ENCODE measurements at regions not wholly inside any gene's neighbourhood (a gene's known extent, or its start where the extent isn't known, plus 50 kb on each side); places are given as distances from the start of the nearest gene placed in this dataset.
"Not testable (repeated sequence)": the region's sequence is repeated elsewhere in the genome, so short reads cannot be mapped to it uniquely, and the experiment has no call there.

GRCh38 chr18:1094409-1094808, 189.7 kb downstream of the ADCYAP1 start:
- FAIRE-seq (no peak), DNase-seq (ENCODE audit: insufficient read length, low spot score) (no peak)

GRCh38 chr18:1097991-1098735, 193.5 kb downstream of the ADCYAP1 start:
- not testable (repeated sequence) for FAIRE-seq

More at GRCh38 chr18:1094409-1094808, 189.7 kb downstream of the ADCYAP1 start:
- TF ChIP-seq POLR2A (IDR thresholded peaks at IDR 0.05; ENCODE audit: low read depth, low read length) (no peak), TAF1 (IDR thresholded peaks at IDR 0.05; ENCODE audit: low read depth, low read length) (no peak), PAX5 (IDR thresholded peaks at IDR 0.05; ENCODE audit: insufficient read depth, low read length, severe bottlenecking) (no peak), SPI1 (IDR thresholded peaks at IDR 0.05; ENCODE audit: low read depth, low read length) (no peak), POU2F2 (IDR thresholded peaks at IDR 0.05; ENCODE audit: low read depth, low read length) (no peak)

GRCh38 chr18:1102848-1103247, 198.2 kb downstream of the ADCYAP1 start:
- FAIRE-seq = no peak
- TF ChIP-seq POLR2A (IDR thresholded peaks at IDR 0.05; ENCODE audit: low read depth, low read length) (no peak), PAX5 (IDR thresholded peaks at IDR 0.05; ENCODE audit: insufficient read depth, low read length, severe bottlenecking) (no peak), POU2F2 (IDR thresholded peaks at IDR 0.05; ENCODE audit: low read depth, low read length) (no peak), SPI1 (IDR thresholded peaks at IDR 0.05; ENCODE audit: low read depth, low read length) (no peak), TAF1 (IDR thresholded peaks at IDR 0.05; ENCODE audit: low read depth, low read length) (no peak), POLR2AphosphoS5 (IDR thresholded peaks at IDR 0.05; ENCODE audit: low read depth, low read length) (no peak)

More at GRCh38 chr18:1097991-1098735, 193.5 kb downstream of the ADCYAP1 start:
- not testable (repeated sequence) for DNase-seq (ENCODE audit: insufficient read length, low spot score)

GRCh38 chr18:1103537-1103936, 198.9 kb downstream of the ADCYAP1 start:
- no peak for TF ChIP-seq POLR2AphosphoS5 (IDR thresholded peaks at IDR 0.05; ENCODE audit: low read depth, low read length)
- no peak for TF ChIP-seq SPI1 (IDR thresholded peaks at IDR 0.05; ENCODE audit: low read depth, low read length)
- no peak for TF ChIP-seq POLR2A (IDR thresholded peaks at IDR 0.05; ENCODE audit: low read depth, low read length)
- no peak for TF ChIP-seq POU2F2 (IDR thresholded peaks at IDR 0.05; ENCODE audit: low read depth, low read length)
- TF ChIP-seq TAF1 (IDR thresholded peaks at IDR 0.05; ENCODE audit: low read depth, low read length) = no peak
- TF ChIP-seq PAX5 (IDR thresholded peaks at IDR 0.05; ENCODE audit: insufficient read depth, low read length, severe bottlenecking) = no peak
- DNase-seq (ENCODE audit: insufficient read length, low spot score) (no peak), FAIRE-seq (no peak)

More at GRCh38 chr18:1102848-1103247, 198.2 kb downstream of the ADCYAP1 start:
- no peak for DNase-seq (ENCODE audit: insufficient read length, low spot score)

DNA sequence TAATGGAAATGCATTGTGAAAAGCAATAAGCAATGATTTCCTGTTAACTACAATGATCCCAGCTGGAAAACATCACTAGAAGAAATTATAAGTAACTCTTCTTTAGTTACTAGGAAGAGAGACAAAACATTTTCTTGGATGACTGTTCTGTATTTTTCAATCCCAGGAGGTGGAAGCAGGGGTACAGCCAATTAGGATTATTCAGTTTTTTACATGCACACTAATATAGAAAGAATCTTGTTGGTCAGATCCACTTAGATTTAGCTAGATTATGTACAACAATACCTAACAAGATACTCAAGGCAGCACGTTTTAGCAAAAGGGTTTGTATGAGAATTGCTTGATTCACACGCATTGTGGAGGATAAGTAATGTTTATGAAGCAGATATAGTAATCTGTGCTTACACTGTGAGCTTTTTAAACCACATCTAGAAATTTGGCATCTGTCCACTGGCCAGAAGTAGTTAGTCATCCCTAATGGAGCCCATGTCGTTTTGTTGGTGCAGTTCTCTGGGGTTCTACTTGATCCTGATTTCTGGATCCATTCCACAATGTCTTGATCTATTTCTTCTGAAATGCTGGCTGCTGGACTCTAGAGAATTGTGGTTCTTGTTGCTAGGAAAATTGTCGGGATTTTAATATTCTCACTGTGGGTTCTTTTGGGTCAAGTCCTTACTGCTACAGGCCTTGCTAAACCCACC, 199.7 kb downstream of the ADCYAP1 start:
- FAIRE-seq = no peak
- DNase-seq (ENCODE audit: insufficient read length, low spot score) = no peak
- TF ChIP-seq POU2F2 (IDR thresholded peaks at IDR 0.05; ENCODE audit: low read depth, low read length) = no peak
- TF ChIP-seq SPI1 (IDR thresholded peaks at IDR 0.05; ENCODE audit: low read depth, low read length) = no peak
- no peak for TF ChIP-seq POLR2AphosphoS5 (IDR thresholded peaks at IDR 0.05; ENCODE audit: low read depth, low read length)
- no peak for TF ChIP-seq TAF1 (IDR thresholded peaks at IDR 0.05; ENCODE audit: low read depth, low read length)
- no peak for TF ChIP-seq POLR2A (IDR thresholded peaks at IDR 0.05; ENCODE audit: low read depth, low read length)
- no peak for TF ChIP-seq PAX5 (IDR thresholded peaks at IDR 0.05; ENCODE audit: insufficient read depth, low read length, severe bottlenecking)

DNA sequence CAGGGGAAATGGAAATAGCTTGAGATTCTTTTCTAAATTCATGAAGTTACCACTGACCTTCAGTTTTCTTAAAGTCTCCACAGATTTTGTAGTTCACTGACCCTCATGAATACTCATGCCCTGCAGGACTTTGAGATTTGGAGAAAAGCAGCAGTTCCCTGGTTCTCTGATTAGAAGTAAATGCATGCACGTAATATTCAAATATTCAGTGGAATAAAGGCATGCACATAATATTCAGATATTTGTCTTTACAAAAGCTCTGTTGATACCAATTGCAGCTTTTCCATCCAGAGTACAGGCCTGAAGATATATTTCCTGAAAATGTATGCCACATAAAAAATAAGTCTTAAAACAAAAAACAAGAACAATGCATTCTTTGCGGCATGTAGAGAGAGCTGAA, 219.8 kb downstream of the ADCYAP1 start:
- no peak for DNase-seq (ENCODE audit: insufficient read length, low spot score)
- no peak for TF ChIP-seq TAF1 (IDR thresholded peaks at IDR 0.05; ENCODE audit: low read depth, low read length)
- TF ChIP-seq PAX5 (IDR thresholded peaks at IDR 0.05; ENCODE audit: insufficient read depth, low read length, severe bottlenecking) = no peak
- FAIRE-seq = no peak

- no peak for DNase-seq (ENCODE audit: insufficient read length, low spot score)
- FAIRE-seq = no peak
- TF ChIP-seq POLR2AphosphoS5 (IDR thresholded peaks at IDR 0.05; ENCODE audit: low read depth, low read length) (no peak), SPI1 (IDR thresholded peaks at IDR 0.05; ENCODE audit: low read depth, low read length) (no peak), TAF1 (IDR thresholded peaks at IDR 0.05; ENCODE audit: low read depth, low read length) (no peak), PAX5 (IDR thresholded peaks at IDR 0.05; ENCODE audit: insufficient read depth, low read length, severe bottlenecking) (no peak), POU2F2 (IDR thresholded peaks at IDR 0.05; ENCODE audit: low read depth, low read length) (no peak), POLR2A (IDR thresholded peaks at IDR 0.05; ENCODE audit: low read depth, low read length) (no peak)
These were observed 228.9 kb downstream of the ADCYAP1 start for GRCh38 chr18:1133541-1133940.

GRCh38 chr18:1147730-1148129, 243.1 kb downstream of the ADCYAP1 start:
- DNase-seq (ENCODE audit: insufficient read length, low spot score) = no peak
- FAIRE-seq = no peak
- TF ChIP-seq POU2F2 (IDR thresholded peaks at IDR 0.05; ENCODE audit: low read depth, low read length) (no peak), PAX5 (IDR thresholded peaks at IDR 0.05; ENCODE audit: insufficient read depth, low read length, severe bottlenecking) (no peak), TAF1 (IDR thresholded peaks at IDR 0.05; ENCODE audit: low read depth, low read length) (no peak), POLR2AphosphoS5 (IDR thresholded peaks at IDR 0.05; ENCODE audit: low read depth, low read length) (no peak), POLR2A (IDR thresholded peaks at IDR 0.05; ENCODE audit: low read depth, low read length) (no peak), SPI1 (IDR thresholded peaks at IDR 0.05; ENCODE audit: low read depth, low read length) (no peak)

DNA sequence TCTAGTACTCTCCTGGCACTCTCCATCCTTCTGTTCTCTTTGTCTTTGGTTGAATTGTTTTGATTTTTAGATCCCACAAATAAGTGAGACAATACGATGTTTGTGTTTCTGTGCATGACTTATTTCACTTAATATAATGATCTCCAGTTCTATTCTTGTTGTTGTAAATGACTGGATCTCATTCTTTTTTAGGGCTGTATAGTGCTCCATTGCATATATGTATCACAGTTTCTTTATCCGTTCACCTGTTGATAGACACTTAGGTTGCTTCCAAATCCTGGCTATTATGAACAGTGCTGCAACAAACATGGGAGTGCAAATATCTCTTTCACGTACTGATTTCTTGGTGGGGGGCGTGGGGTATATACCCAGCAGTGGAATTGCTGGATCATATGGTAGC, 245.0 kb downstream of the ADCYAP1 start:
- no peak for FAIRE-seq
- TF ChIP-seq POU2F2 (IDR thresholded peaks at IDR 0.05; ENCODE audit: low read depth, low read length) = no peak
- TF ChIP-seq TAF1 (IDR thresholded peaks at IDR 0.05; ENCODE audit: low read depth, low read length) = no peak
- no peak for TF ChIP-seq POLR2AphosphoS5 (IDR thresholded peaks at IDR 0.05; ENCODE audit: low read depth, low read length)
- TF ChIP-seq PAX5 (IDR thresholded peaks at IDR 0.05; ENCODE audit: insufficient read depth, low read length, severe bottlenecking) = no peak
- DNase-seq (ENCODE audit: insufficient read length, low spot score) = no peak

GRCh38 chr18:1150344-1150743, 245.7 kb downstream of the ADCYAP1 start:
- DNase-seq (ENCODE audit: insufficient read length, low spot score) (no peak), FAIRE-seq (no peak)
- no peak for TF ChIP-seq TAF1 (IDR thresholded peaks at IDR 0.05; ENCODE audit: low read depth, low read length)
- TF ChIP-seq POLR2A (IDR thresholded peaks at IDR 0.05; ENCODE audit: low read depth, low read length) = no peak
- no peak for TF ChIP-seq SPI1 (IDR thresholded peaks at IDR 0.05; ENCODE audit: low read depth, low read length)
- TF ChIP-seq POU2F2 (IDR thresholded peaks at IDR 0.05; ENCODE audit: low read depth, low read length) = no peak
- no peak for TF ChIP-seq POLR2AphosphoS5 (IDR thresholded peaks at IDR 0.05; ENCODE audit: low read depth, low read length)
- no peak for TF ChIP-seq PAX5 (IDR thresholded peaks at IDR 0.05; ENCODE audit: insufficient read depth, low read length, severe bottlenecking)

DNA sequence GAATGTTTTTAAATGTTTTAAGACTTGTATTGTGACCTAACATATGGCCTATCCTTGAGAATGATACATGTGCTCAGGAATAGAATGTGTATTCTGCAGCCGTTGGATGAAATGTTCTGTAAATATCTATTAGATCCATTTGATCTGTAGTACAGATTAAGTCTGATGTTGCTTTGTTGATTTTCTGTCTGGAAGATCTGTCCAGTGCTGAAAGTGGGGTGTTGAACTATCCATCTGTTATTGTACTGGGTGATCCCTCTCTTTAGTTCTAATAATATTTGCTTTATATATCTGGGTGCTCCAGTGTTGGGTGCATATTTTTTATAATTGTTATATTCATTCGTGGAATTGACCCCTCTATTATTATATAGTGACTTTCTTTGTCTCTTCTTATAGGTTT, 248.3 kb downstream of the ADCYAP1 start:
- not testable (repeated sequence) for DNase-seq (ENCODE audit: insufficient read length, low spot score); FAIRE-seq

All from GM12891 (cell line).